ENCODE measurements at regions not wholly inside any gene's neighbourhood (a gene's known extent, or its start where the extent isn't known, plus 50 kb on each side); places are given as distances from the start of the nearest gene placed in this dataset.

GRCh38 chr5:165981671-165982070 is 2309.8 kb upstream of the WWC1 start:
- no peak overlapping the region for H3K27ac Mint-ChIP-seq
- H3K4me3 Mint-ChIP-seq, result no peak overlapping the region
- no peaks in the 10 kb centered on the region for H3K27me3 Mint-ChIP-seq (ENCODE audit: low read depth)
- no peaks in the 10 kb centered on the region for H3K9me3 Mint-ChIP-seq
- POLR2A ChIA-PET, result no interaction called here
- DNase-seq (ENCODE audit: low spot score) (no peak), ATAC-seq (no peak)
- no peaks in the 10 kb centered on the region for H3K36me3 Mint-ChIP-seq
- CTCF ChIA-PET, result no interaction called here
- H3K4me1 Mint-ChIP-seq, result no peaks in the 10 kb centered on the region
- TF ChIP-seq ZNF423 (CRISPR knock-in tag; IDR thresholded peaks at IDR 0.05) (no peak), ESRRA (CRISPR knock-in tag; IDR thresholded peaks at IDR 0.05; ENCODE audit: borderline replicate concordance) (no peak), OVOL2 (CRISPR knock-in tag; IDR thresholded peaks at IDR 0.05; ENCODE audit: borderline replicate concordance) (no peak), TP53 (CRISPR knock-in tag; IDR thresholded peaks at IDR 0.05) (no peak)
- TF ChIP-seq, protein P1, sequence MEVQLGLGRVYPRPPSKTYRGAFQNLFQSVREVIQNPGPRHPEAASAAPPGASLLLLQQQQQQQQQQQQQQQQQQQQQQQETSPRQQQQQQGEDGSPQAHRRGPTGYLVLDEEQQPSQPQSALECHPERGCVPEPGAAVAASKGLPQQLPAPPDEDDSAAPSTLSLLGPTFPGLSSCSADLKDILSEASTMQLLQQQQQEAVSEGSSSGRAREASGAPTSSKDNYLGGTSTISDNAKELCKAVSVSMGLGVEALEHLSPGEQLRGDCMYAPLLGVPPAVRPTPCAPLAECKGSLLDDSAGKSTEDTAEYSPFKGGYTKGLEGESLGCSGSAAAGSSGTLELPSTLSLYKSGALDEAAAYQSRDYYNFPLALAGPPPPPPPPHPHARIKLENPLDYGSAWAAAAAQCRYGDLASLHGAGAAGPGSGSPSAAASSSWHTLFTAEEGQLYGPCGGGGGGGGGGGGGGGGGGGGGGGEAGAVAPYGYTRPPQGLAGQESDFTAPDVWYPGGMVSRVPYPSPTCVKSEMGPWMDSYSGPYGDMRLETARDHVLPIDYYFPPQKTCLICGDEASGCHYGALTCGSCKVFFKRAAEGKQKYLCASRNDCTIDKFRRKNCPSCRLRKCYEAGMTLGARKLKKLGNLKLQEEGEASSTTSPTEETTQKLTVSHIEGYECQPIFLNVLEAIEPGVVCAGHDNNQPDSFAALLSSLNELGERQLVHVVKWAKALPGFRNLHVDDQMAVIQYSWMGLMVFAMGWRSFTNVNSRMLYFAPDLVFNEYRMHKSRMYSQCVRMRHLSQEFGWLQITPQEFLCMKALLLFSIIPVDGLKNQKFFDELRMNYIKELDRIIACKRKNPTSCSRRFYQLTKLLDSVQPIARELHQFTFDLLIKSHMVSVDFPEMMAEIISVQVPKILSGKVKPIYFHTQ (CRISPR knock-in tag; IDR thresholded peaks at IDR 0.05), result no peak
- TF ChIP-seq, protein P2, sequence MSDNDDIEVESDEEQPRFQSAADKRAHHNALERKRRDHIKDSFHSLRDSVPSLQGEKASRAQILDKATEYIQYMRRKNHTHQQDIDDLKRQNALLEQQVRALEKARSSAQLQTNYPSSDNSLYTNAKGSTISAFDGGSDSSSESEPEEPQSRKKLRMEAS (CRISPR knock-in tag; IDR thresholded peaks at IDR 0.05), result no peak

GRCh38 chr5:165996201-165996875 is 2295.1 kb upstream of the WWC1 start:
- H3K36me3 Mint-ChIP-seq, result no peaks in the 10 kb centered on the region
- no peak overlapping the region for H3K27ac Mint-ChIP-seq
- CTCF ChIA-PET, result no interaction called here
- H3K4me1 Mint-ChIP-seq, result peaks cover 18% of the 10 kb centered on the region; the same call in 1 of the 2 replicates
- no peak overlapping the region for H3K4me3 Mint-ChIP-seq
- no peaks in the 10 kb centered on the region for H3K27me3 Mint-ChIP-seq (ENCODE audit: low read depth)
- DNase-seq (ENCODE audit: low spot score), result peak; percentile 11
- H3K9me3 Mint-ChIP-seq, result peaks cover 2% of the 10 kb centered on the region; the same call in 1 of the 2 replicates
- peak; percentile 60; the same call in 1 of the 2 replicates for ATAC-seq
- POLR2A ChIA-PET, result no interaction called here
- TF ChIP-seq PRRX2 (CRISPR knock-in tag; IDR thresholded peaks at IDR 0.05) (no peak), NFYB (CRISPR knock-in tag; conservative IDR thresholded peaks at IDR 0.05; ENCODE audit: low read depth) (no peak), ELF4 (CRISPR knock-in tag; IDR thresholded peaks at IDR 0.05; ENCODE audit: low read depth) (no peak), SOX15 (CRISPR knock-in tag; IDR thresholded peaks at IDR 0.05) (no peak), ZNF512 (CRISPR knock-in tag; IDR thresholded peaks at IDR 0.05; ENCODE audit: borderline replicate concordance) (no peak), ZNF317 (CRISPR knock-in tag; IDR thresholded peaks at IDR 0.05; ENCODE audit: borderline replicate concordance, low read depth) (no peak), HMGXB4 (CRISPR knock-in tag; IDR thresholded peaks at IDR 0.05) (no peak), ZNF121 (CRISPR knock-in tag; IDR thresholded peaks at IDR 0.05) (no peak), TEAD4 (CRISPR knock-in tag; IDR thresholded peaks at IDR 0.05) (no peak), RELA (CRISPR knock-in tag; IDR thresholded peaks at IDR 0.05; ENCODE audit: borderline replicate concordance) (no peak), ESRRA (CRISPR knock-in tag; IDR thresholded peaks at IDR 0.05; ENCODE audit: borderline replicate concordance) (no peak), FOXP1 (CRISPR knock-in tag; IDR thresholded peaks at IDR 0.05; ENCODE audit: borderline replicate concordance) (no peak), NFATC4 (CRISPR knock-in tag; IDR thresholded peaks at IDR 0.05) (no peak), KAT7 (CRISPR knock-in tag; IDR thresholded peaks at IDR 0.05; ENCODE audit: borderline replicate concordance) (no peak)
- TF ChIP-seq, protein P3, sequence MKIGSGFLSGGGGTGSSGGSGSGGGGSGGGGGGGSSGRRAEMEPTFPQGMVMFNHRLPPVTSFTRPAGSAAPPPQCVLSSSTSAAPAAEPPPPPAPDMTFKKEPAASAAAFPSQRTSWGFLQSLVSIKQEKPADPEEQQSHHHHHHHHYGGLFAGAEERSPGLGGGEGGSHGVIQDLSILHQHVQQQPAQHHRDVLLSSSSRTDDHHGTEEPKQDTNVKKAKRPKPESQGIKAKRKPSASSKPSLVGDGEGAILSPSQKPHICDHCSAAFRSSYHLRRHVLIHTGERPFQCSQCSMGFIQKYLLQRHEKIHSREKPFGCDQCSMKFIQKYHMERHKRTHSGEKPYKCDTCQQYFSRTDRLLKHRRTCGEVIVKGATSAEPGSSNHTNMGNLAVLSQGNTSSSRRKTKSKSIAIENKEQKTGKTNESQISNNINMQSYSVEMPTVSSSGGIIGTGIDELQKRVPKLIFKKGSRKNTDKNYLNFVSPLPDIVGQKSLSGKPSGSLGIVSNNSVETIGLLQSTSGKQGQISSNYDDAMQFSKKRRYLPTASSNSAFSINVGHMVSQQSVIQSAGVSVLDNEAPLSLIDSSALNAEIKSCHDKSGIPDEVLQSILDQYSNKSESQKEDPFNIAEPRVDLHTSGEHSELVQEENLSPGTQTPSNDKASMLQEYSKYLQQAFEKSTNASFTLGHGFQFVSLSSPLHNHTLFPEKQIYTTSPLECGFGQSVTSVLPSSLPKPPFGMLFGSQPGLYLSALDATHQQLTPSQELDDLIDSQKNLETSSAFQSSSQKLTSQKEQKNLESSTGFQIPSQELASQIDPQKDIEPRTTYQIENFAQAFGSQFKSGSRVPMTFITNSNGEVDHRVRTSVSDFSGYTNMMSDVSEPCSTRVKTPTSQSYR (CRISPR knock-in tag; IDR thresholded peaks at IDR 0.05), result no peak
- TF ChIP-seq, protein P4, sequence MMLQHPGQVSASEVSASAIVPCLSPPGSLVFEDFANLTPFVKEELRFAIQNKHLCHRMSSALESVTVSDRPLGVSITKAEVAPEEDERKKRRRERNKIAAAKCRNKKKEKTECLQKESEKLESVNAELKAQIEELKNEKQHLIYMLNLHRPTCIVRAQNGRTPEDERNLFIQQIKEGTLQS (CRISPR knock-in tag; conservative IDR thresholded peaks at IDR 0.05), result no peak
